ENCODE measurements at regions not wholly inside any gene's neighbourhood (a gene's known extent, or its start where the extent isn't known, plus 50 kb on each side); places are given as distances from the start of the nearest gene placed in this dataset.

DNA sequence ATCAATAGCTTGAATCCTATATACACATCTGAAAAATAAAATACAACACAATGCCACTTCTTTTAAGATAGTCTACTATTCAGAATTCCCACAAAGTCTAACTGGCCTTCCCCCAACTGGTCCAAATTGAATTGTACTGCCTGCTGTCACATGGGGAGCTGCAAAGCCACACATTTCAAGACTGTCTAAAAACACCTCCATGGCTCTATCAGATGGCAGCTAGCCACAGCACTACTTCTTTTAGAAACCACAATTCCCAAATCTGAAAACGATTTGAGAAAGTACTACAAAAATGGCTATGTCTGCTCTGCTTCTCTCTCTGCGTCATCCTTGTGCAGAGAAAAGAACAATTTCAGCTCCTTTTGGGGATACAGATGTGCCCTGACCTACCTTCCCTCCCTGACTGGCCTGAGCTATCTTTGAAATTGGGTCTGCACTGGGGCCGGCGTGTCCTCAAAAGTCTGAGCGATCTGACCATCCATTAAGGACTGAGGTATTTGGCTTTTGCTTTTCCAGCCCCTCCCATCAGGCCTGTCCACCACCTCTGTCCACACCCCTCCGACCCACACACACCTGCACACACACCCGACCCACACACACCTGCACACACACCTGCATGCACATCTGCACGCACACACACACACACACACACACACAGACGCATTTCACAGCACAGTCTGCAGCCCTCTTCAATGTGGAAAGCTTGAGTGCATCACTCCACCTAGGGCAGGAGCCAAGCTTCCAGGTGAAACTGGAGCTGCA lies 68.6 kb upstream of the IPO5 start:
- TF ChIP-seq, protein P1, sequence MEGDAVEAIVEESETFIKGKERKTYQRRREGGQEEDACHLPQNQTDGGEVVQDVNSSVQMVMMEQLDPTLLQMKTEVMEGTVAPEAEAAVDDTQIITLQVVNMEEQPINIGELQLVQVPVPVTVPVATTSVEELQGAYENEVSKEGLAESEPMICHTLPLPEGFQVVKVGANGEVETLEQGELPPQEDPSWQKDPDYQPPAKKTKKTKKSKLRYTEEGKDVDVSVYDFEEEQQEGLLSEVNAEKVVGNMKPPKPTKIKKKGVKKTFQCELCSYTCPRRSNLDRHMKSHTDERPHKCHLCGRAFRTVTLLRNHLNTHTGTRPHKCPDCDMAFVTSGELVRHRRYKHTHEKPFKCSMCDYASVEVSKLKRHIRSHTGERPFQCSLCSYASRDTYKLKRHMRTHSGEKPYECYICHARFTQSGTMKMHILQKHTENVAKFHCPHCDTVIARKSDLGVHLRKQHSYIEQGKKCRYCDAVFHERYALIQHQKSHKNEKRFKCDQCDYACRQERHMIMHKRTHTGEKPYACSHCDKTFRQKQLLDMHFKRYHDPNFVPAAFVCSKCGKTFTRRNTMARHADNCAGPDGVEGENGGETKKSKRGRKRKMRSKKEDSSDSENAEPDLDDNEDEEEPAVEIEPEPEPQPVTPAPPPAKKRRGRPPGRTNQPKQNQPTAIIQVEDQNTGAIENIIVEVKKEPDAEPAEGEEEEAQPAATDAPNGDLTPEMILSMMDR (IDR thresholded peaks at IDR 0.05): no peak
- no peak for TF ChIP-seq EZH2 (IDR thresholded peaks at IDR 0.05; ENCODE audit: borderline replicate concordance, insufficient read depth, low read depth, low read length, poor library complexity, severe bottlenecking)

Data from B cell (primary cell).